ENCODE measurements at regions not wholly inside any gene's neighbourhood (a gene's known extent, or its start where the extent isn't known, plus 50 kb on each side); places are given as distances from the start of the nearest gene placed in this dataset.

GRCh38 chr7:46558482-46559193 lies 637.6 kb upstream of the IGFBP3 start:
- peak overlapping the region; percentile 48 to 51; a peak in 3 of 4 replicates for H4K8ac ChIP-seq (ENCODE audit: low read depth in 2 of 2, low read length in 2 of 2)
- H3K9me1 ChIP-seq (ENCODE audit: insufficient read depth, low read length) = peaks cover 7% of the 10 kb centered on the region; the same call in 1 of the 2 replicates
- H3K27ac ChIP-seq (ENCODE audit: insufficient read depth, low read length) = peak overlapping the region; percentile 61; the same call in 1 of the 2 replicates
- no peak overlapping the region for H3K56ac ChIP-seq (ENCODE audit: extremely low read depth, insufficient read depth, low read length)
- H2BK5ac ChIP-seq (ENCODE audit: low read depth, low read length, poor library complexity, severe bottlenecking) = peak overlapping the region; percentile 77
- no peaks in the 10 kb centered on the region for H3K27me3 ChIP-seq (ENCODE audit: control insufficient read depth, insufficient read depth, low read length)
- in situ Hi-C loops (cut with MboI; ENCODE audit: low sequenced_read_pairs) (no loop called here), dilution Hi-C loops (cut with HindIII; ENCODE audit: low sequenced_read_pairs, unreplicated experiment) (no loop called here), intact Hi-C loops (cut with micrococcal nuclease) (no loop called here)
- H2AK5ac ChIP-seq (ENCODE audit: low read depth, low read length) = peak overlapping the region; percentile 72
- peak overlapping the region; percentile 81 for H4K5ac ChIP-seq (ENCODE audit: low read depth, low read length)
- no peak overlapping the region for H2AK9ac ChIP-seq (replicated peaks; ENCODE audit: low read depth, low read length, poor library complexity)
- no peak overlapping the region for H2AFZ ChIP-seq (replicated peaks; ENCODE audit: low read length, poor library complexity)
- H3K79me1 ChIP-seq (ENCODE audit: low read depth in 1 of 2, low read length in 2 of 2) = no peaks in the 10 kb centered on the region
- peak overlapping the region; percentile 74 for H3K4ac ChIP-seq (ENCODE audit: low read depth, low read length)
- ChIA-PET CTCF (no interaction called here), POLR2A (ENCODE audit: unreplicated experiment) (interaction anchor here (0.6 kb wide), 1 partner anchor 301 kb away, joined by 3 read pairs; no protein-coding TSS in a partner anchor)
- H2BK15ac ChIP-seq (ENCODE audit: low read depth, low read length) = peak overlapping the region; percentile 21; the same call in 1 of the 3 replicates
- no peak for TF ChIP-seq MAZ (IDR thresholded peaks at IDR 0.05; ENCODE audit: borderline replicate concordance, low read depth, low read length)
- TF ChIP-seq USF2 (IDR thresholded peaks at IDR 0.05; ENCODE audit: low read depth, low read length) = no peak
- H3K4me1 ChIP-seq (ENCODE audit: control insufficient read depth, insufficient read depth, low read length) = peaks cover 8% of the 10 kb centered on the region
- H4K20me1 ChIP-seq (ENCODE audit: insufficient read depth, low read length) = no peaks in the 10 kb centered on the region
- H4K91ac ChIP-seq (ENCODE audit: insufficient read depth, low read depth, low read length) = peak overlapping the region; percentile 68; the same call in 1 of the 2 replicates
- H3K9me3 ChIP-seq (ENCODE audit: control insufficient read depth, insufficient read depth, low read length) = no peaks in the 10 kb centered on the region
- 83% methylated on average over 1 of the region's 3 CpGs; no CpG with 5 or more reads in 1 of the 2 experiments for WGBS, 2 experiments (ENCODE audit: extremely low coverage in 2 of 2, insufficient read length in 1 of 2)
- BruUV-seq (replicated peaks) = no TSS peak
- peak overlapping the region; percentile 23 for H2BK120ac ChIP-seq (ENCODE audit: low read depth, low read length)
- no peaks in the 10 kb centered on the region for H3K36me3 ChIP-seq (ENCODE audit: control insufficient read depth, insufficient read depth, low read length)
- H3K4me3 ChIP-seq (ENCODE audit: insufficient read depth, low read depth, low read length) = no peak overlapping the region
- H3K9ac ChIP-seq (ENCODE audit: low read depth, low read length) = no peak overlapping the region
- peak overlapping the region; percentile 66; the same call in 1 of the 2 replicates for H3K23ac ChIP-seq (ENCODE audit: low read depth, low read length)
- ATAC-seq (ENCODE audit: low read depth) (peak; percentile 25; the same call in 1 of the 2 replicates), DNase-seq (peak; percentile 45)
- peak overlapping the region; percentile 86 for H3K18ac ChIP-seq (ENCODE audit: low read depth, low read length)
- H3K14ac ChIP-seq (replicated peaks; ENCODE audit: low read depth, low read length) = peak overlapping the region; percentile 15; the same call in 1 of the 2 replicates
- H3K4me2 ChIP-seq (ENCODE audit: low read depth, low read length) = peak overlapping the region; percentile 36; the same call in 1 of the 2 replicates
- peak overlapping the region; percentile 27 for H2BK20ac ChIP-seq (ENCODE audit: low read depth, low read length)

All from IMR-90 (cell line).